ENCODE measurements at regions not wholly inside any gene's neighbourhood (a gene's known extent, or its start where the extent isn't known, plus 50 kb on each side); places are given as distances from the start of the nearest gene placed in this dataset.

DNA sequence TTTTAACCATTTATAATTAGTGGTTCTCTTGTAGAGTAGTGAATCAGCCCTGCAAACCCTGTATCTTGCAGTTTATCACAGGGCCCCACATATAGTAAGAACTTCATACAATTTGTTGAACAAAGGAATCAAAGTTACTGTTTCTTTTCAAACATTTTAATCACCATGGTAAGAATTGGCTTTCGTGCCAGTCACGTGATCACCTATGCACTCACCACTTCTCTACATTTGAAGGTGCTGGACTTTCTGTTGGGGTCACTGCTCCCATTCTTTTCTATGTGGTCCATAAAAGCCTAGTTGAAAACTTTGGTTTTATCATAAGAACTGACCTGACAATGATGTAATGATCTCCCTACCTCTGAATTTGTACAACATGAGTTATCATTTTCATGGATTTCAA, 426.4 kb upstream of the CPEB2 start:
- DNase-seq (no peak), ATAC-seq (ENCODE audit: low read depth) (no peak)
- Mint-ChIP-seq H3K9me3 (no peaks in the 10 kb centered on the region), H3K27me3 (no peaks in the 10 kb centered on the region), H3K36me3 (ENCODE audit: low read depth) (no peaks in the 10 kb centered on the region), H3K27ac (no peak overlapping the region), H3K4me1 (no peaks in the 10 kb centered on the region), H3K4me3 (no peak overlapping the region)
- CTCF ChIA-PET, result no interaction called here
- intact Hi-C loops (cut with micrococcal nuclease), result no loop called here
- TF ChIP-seq CTCF (IDR thresholded peaks at IDR 0.05), result no peak
- POLR2A ChIA-PET, result no interaction called here

- Mint-ChIP-seq H3K9me3 (no peaks in the 10 kb centered on the region), H3K4me1 (no peaks in the 10 kb centered on the region), H3K36me3 (ENCODE audit: low read depth) (no peaks in the 10 kb centered on the region), H3K4me3 (no peak overlapping the region), H3K27me3 (peaks cover 2% of the 10 kb centered on the region), H3K27ac (no peak overlapping the region)
- ChIA-PET POLR2A (no interaction called here), CTCF (no interaction called here)
- DNase-seq (no peak), ATAC-seq (ENCODE audit: low read depth) (no peak)
- intact Hi-C loops (cut with micrococcal nuclease), result no loop called here
- TF ChIP-seq CTCF (IDR thresholded peaks at IDR 0.05), result no peak
Measured at GRCh38 chr4:14580061-14580460, 422.2 kb upstream of the CPEB2 start.

DNA sequence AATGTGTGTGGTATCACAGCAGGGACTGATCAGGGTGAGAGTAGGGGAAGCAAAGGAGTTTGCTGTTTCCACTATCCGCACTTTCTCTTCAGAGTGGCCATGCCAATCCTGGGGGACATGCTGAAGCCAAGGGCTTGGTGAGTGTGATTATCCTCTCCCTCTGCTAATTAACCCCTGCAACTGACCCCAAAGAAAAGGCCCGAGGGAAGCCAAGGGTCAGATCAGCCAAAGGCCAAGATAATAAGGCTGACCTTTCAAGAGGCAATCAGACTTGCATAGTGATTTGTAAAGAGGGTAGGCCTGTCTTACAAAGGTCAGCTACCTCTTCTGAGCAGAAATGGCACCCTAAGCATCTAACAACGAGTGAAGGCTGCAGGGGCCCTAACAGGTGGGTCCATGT, 420.5 kb upstream of the CPEB2 start:
- Mint-ChIP-seq H3K27me3 (peaks cover 2% of the 10 kb centered on the region), H3K27ac (no peak overlapping the region), H3K4me1 (no peaks in the 10 kb centered on the region), H3K9me3 (no peaks in the 10 kb centered on the region), H3K4me3 (no peak overlapping the region), H3K36me3 (ENCODE audit: low read depth) (no peaks in the 10 kb centered on the region)
- DNase-seq (no peak), ATAC-seq (ENCODE audit: low read depth) (no peak)
- ChIA-PET CTCF (no interaction called here), POLR2A (no interaction called here)
- intact Hi-C loops (cut with micrococcal nuclease), result no loop called here
- no peak for TF ChIP-seq CTCF (IDR thresholded peaks at IDR 0.05)

DNA sequence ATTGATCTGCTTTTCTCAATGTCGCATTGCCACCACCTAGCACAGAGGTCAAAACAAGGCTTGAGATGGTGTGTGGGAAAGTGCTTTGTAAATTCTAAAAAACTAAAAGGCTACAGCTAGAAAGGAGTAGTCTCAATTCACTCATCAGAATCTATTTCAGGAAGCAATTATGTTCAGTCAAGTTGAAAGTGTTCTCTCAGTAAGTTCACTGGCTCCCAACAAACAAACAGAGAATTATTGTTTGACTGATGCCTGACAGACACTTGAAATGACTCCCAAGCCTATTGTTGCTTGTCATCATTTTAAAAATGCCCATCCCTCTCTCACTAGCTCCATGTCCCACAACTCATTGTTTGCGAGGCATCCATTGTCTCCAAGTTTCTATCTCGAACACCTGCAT, 419.6 kb upstream of the CPEB2 start:
- Mint-ChIP-seq H3K27me3 (peaks cover 2% of the 10 kb centered on the region), H3K36me3 (ENCODE audit: low read depth) (no peaks in the 10 kb centered on the region), H3K27ac (no peak overlapping the region), H3K4me3 (no peak overlapping the region), H3K9me3 (no peaks in the 10 kb centered on the region), H3K4me1 (no peaks in the 10 kb centered on the region)
- DNase-seq (no peak), ATAC-seq (ENCODE audit: low read depth) (no peak)
- ChIA-PET CTCF (no interaction called here), POLR2A (no interaction called here)
- TF ChIP-seq CTCF (IDR thresholded peaks at IDR 0.05), result no peak
- intact Hi-C loops (cut with micrococcal nuclease), result no loop called here

- intact Hi-C loops (cut with micrococcal nuclease), result no loop called here
- Mint-ChIP-seq H3K27ac (no peak overlapping the region), H3K36me3 (ENCODE audit: low read depth) (no peaks in the 10 kb centered on the region), H3K9me3 (no peaks in the 10 kb centered on the region), H3K4me3 (no peak overlapping the region), H3K4me1 (no peaks in the 10 kb centered on the region), H3K27me3 (peaks cover 2% of the 10 kb centered on the region)
- TF ChIP-seq CTCF (IDR thresholded peaks at IDR 0.05), result no peak
- POLR2A ChIA-PET, result no interaction called here
- CTCF ChIA-PET, result no interaction called here
- DNase-seq (no peak), ATAC-seq (ENCODE audit: low read depth) (no peak)
Measured at GRCh38 chr4:14583331-14583730, 418.9 kb upstream of the CPEB2 start.

All from activated B cell treated with CpG ODN at 0.5 μM for 24 hours (primary cell).